ENCODE measurements at regions not wholly inside any gene's neighbourhood (a gene's known extent, or its start where the extent isn't known, plus 50 kb on each side); places are given as distances from the start of the nearest gene placed in this dataset.

GRCh38 chr18:10377956-10378355 lies 76.5 kb upstream of the APCDD1 start:
- ATAC-seq (ENCODE audit: low read depth) (peak; percentile 72), DNase-seq (peak; percentile 88)
- peak overlapping the region; percentile 96 for H2BK5ac ChIP-seq (ENCODE audit: low read depth, low read length, poor library complexity, severe bottlenecking)
- H3K4ac ChIP-seq (ENCODE audit: low read depth, low read length), result peak overlapping the region; percentile 94
- peaks cover 26% of the 10 kb centered on the region for H3K9me1 ChIP-seq (ENCODE audit: insufficient read depth, low read length)
- dilution Hi-C loops (cut with HindIII; ENCODE audit: low sequenced_read_pairs, unreplicated experiment) (no loop called here), intact Hi-C loops (cut with micrococcal nuclease) (loop anchor here (5.0 to 10.0 kb wide), 4 partner anchors 137 to 373 kb away; no protein-coding TSS in a partner anchor), in situ Hi-C loops (cut with MboI; ENCODE audit: low sequenced_read_pairs) (no loop called here)
- H2AFZ ChIP-seq (replicated peaks; ENCODE audit: low read length, poor library complexity), result peak overlapping the region; percentile 73
- peak overlapping the region; percentile 93 for H3K56ac ChIP-seq (ENCODE audit: extremely low read depth, insufficient read depth, low read length)
- H2AK5ac ChIP-seq (ENCODE audit: low read depth, low read length), result peak overlapping the region; percentile 95
- H3K4me3 ChIP-seq (ENCODE audit: insufficient read depth, low read depth, low read length), result no peak overlapping the region
- H4K5ac ChIP-seq (ENCODE audit: low read depth, low read length), result peak overlapping the region; percentile 92
- H2BK15ac ChIP-seq (ENCODE audit: low read depth, low read length), result peak overlapping the region; percentile 96; the same call in 2 of the 3 replicates
- no peaks in the 10 kb centered on the region for H3K9me3 ChIP-seq (ENCODE audit: control insufficient read depth, insufficient read depth, low read length)
- H3K23ac ChIP-seq (ENCODE audit: low read depth, low read length), result peak overlapping the region; percentile 95
- no peaks in the 10 kb centered on the region for H3K36me3 ChIP-seq (ENCODE audit: control insufficient read depth, insufficient read depth, low read length)
- peak overlapping the region; percentile 96 for H3K14ac ChIP-seq (replicated peaks; ENCODE audit: low read depth, low read length)
- peaks cover 24% of the 10 kb centered on the region for H3K4me1 ChIP-seq (ENCODE audit: control insufficient read depth, insufficient read depth, low read length)
- POLR2A ChIA-PET (ENCODE audit: unreplicated experiment), result interaction anchor here (0.6 kb wide), 2 partner anchors 24 to 173 kb away, joined by 3 read pairs; no protein-coding TSS in a partner anchor
- H2AK9ac ChIP-seq (replicated peaks; ENCODE audit: low read depth, low read length, poor library complexity), result peak overlapping the region; percentile 86
- H3K27ac ChIP-seq (ENCODE audit: insufficient read depth, low read length), result peak overlapping the region; percentile 96
- no peak for TF ChIP-seq NFE2L2 (IDR thresholded peaks at IDR 0.05; ENCODE audit: low read depth, low read length)
- TF ChIP-seq BHLHE40 (IDR thresholded peaks at IDR 0.05; ENCODE audit: low read depth, low read length), result no peak
- H4K8ac ChIP-seq (ENCODE audit: low read depth in 2 of 2, low read length in 2 of 2), result peak overlapping the region; percentile 62 to 88; a peak in 3 of 4 replicates
- no peaks in the 10 kb centered on the region for H3K79me1 ChIP-seq (ENCODE audit: low read depth in 1 of 2, low read length in 2 of 2)
- peak overlapping the region; percentile 100 for H2BK20ac ChIP-seq (ENCODE audit: low read depth, low read length)
- H3K4me2 ChIP-seq (ENCODE audit: low read depth, low read length), result peak overlapping the region; percentile 81
- WGBS, 2 experiments (ENCODE audit: extremely low coverage in 2 of 2, insufficient read length in 1 of 2), result no CpG with 5 or more reads among the region's 1 CpG
- peak overlapping the region; percentile 99 for H4K91ac ChIP-seq (ENCODE audit: insufficient read depth, low read depth, low read length)
- H3K18ac ChIP-seq (ENCODE audit: low read depth, low read length), result peak overlapping the region; percentile 93
- no TSS peak for BruUV-seq (replicated peaks)
- no peaks in the 10 kb centered on the region for H3K27me3 ChIP-seq (ENCODE audit: control insufficient read depth, insufficient read depth, low read length)
- CTCF ChIA-PET, result no interaction called here
- H3K9ac ChIP-seq (ENCODE audit: low read depth, low read length), result peak overlapping the region; percentile 61
- no peaks in the 10 kb centered on the region for H4K20me1 ChIP-seq (ENCODE audit: insufficient read depth, low read length)
- H2BK120ac ChIP-seq (ENCODE audit: low read depth, low read length), result peak overlapping the region; percentile 97

All from IMR-90 (cell line).